MM.1S (cell line): ENCODE measurements at regions not wholly inside any gene's neighbourhood (a gene's known extent, or its start where the extent isn't known, plus 50 kb on each side); places are given as distances from the start of the nearest gene placed in this dataset.

Experiments
- EZH2 ChIP-seq: fragments of 300-600 bp; sonication (generic); optimal IDR thresholded peaks from 2 replicates; pipeline ENCODE3; 2017; ENCODE audit warnings: low read depth, mild to moderate bottlenecking, antibody characterized with exemption, low read length, mixed read lengths
- EZH2phosphoT487 ChIP-seq: fragments of 300-600 bp; sonication (generic); IDR thresholded peaks from 2 replicates; pipeline ENCODE4 v1.6.1; 2018; ENCODE audit warnings: antibody characterized with exemption, low read length
- TF ChIP-seq, protein P1 (sequence below): fragments of 300-600 bp; sonication (generic); IDR thresholded peaks from 2 replicates; pipeline ENCODE4 v1.5.1; 2016; ENCODE audit warnings: antibody characterized with exemption, low read length, mixed read lengths

DNA sequence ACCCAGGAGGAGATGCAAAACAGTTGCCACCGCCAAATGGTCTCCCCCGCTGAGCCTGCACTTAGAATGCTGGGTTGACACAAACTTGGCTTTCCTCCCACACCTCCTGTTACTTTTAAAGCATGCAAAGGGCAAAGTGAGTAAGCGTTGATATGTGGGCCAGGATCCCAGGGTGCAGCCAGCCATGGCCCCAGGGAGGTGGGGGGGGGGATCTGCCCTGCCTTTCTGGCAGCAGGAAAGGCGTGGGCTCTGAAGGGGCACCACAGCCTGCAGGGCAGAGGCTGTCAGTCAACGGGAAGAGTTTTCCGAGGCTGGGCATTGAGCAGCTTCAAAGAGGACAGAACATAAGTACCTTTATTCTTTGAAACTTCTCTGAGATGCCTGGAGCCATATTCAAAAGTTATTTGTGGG is 142.3 kb downstream of the ABCC12 start:
- TF ChIP-seq, protein P1, sequence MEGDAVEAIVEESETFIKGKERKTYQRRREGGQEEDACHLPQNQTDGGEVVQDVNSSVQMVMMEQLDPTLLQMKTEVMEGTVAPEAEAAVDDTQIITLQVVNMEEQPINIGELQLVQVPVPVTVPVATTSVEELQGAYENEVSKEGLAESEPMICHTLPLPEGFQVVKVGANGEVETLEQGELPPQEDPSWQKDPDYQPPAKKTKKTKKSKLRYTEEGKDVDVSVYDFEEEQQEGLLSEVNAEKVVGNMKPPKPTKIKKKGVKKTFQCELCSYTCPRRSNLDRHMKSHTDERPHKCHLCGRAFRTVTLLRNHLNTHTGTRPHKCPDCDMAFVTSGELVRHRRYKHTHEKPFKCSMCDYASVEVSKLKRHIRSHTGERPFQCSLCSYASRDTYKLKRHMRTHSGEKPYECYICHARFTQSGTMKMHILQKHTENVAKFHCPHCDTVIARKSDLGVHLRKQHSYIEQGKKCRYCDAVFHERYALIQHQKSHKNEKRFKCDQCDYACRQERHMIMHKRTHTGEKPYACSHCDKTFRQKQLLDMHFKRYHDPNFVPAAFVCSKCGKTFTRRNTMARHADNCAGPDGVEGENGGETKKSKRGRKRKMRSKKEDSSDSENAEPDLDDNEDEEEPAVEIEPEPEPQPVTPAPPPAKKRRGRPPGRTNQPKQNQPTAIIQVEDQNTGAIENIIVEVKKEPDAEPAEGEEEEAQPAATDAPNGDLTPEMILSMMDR: no peak
- TF ChIP-seq EZH2 (no peak), EZH2phosphoT487 (no peak)
